ENCODE measurements at regions not wholly inside any gene's neighbourhood (a gene's known extent, or its start where the extent isn't known, plus 50 kb on each side); places are given as distances from the start of the nearest gene placed in this dataset.

GRCh38 chr4:147123146-147123545 lies 177.5 kb upstream of the TTC29 start:
- TF ChIP-seq ZFX (CRISPR knock-in tag; IDR thresholded peaks at IDR 0.05) (no peak), TFE3 (CRISPR knock-in tag; IDR thresholded peaks at IDR 0.05) (no peak), NR3C1 (CRISPR knock-in tag; IDR thresholded peaks at IDR 0.05) (no peak), CBX2 (IDR thresholded peaks at IDR 0.05; ENCODE audit: insufficient read depth, low read length, poor library complexity, severe bottlenecking) (no peak), ZNF316 (IDR thresholded peaks at IDR 0.05) (no peak), RAD21 (CRISPR knock-in tag; conservative IDR thresholded peaks at IDR 0.05 in 1 of 2, IDR thresholded peaks at IDR 0.05 in 1 of 2) (no peak), ASH1L (IDR thresholded peaks at IDR 0.05; ENCODE audit: borderline replicate concordance, low read depth, partially characterized antibody) (no peak), CTCF (IDR thresholded peaks at IDR 0.05 in 2 of 3, conservative IDR thresholded peaks at IDR 0.05 in 1 of 3; ENCODE audit: insufficient read depth in 2 of 3, low read depth in 1 of 3, low read length in 3 of 3) (no peak), POLR2AphosphoS5 (IDR thresholded peaks at IDR 0.05; ENCODE audit: control insufficient read depth, insufficient read depth, low read depth, low read length) (no peak), USF1 (CRISPR knock-in tag; IDR thresholded peaks at IDR 0.05) (no peak), KDM1A (IDR thresholded peaks at IDR 0.05) (no peak)
